ENCODE measurements at regions not wholly inside any gene's neighbourhood (a gene's known extent, or its start where the extent isn't known, plus 50 kb on each side); places are given as distances from the start of the nearest gene placed in this dataset.

DNA sequence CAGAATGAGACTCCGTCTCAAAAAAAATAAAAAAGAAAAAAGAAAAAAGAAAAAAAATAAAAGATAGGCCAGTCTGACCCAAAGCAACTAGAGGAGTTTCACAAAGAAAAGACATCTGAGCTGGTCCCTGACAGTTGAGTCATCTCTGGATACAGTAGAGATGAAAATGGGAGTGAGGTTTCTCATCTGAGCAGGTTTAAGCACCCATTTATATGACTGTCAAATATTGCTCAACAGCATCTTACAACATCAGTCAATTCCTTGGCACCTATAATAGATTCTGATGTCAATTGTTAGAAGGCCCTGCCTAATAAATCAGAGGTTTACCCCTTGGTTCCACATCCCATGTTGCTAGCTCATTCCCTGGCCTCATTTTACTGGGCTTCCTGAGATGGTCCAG is 490.5 kb downstream of the MAGEE1 start:
- DNase-seq (ENCODE audit: low read depth, low spot score) (no peak), FAIRE-seq (no peak)
- no peaks in the 10 kb centered on the region for H4K20me1 ChIP-seq (ENCODE audit: control insufficient read depth, extremely low read depth, insufficient read depth, low read length)
- no peaks in the 10 kb centered on the region for H3K36me3 ChIP-seq (ENCODE audit: control insufficient read depth in 2 of 2, extremely low read depth in 1 of 2, insufficient read depth in 2 of 2, low read length in 2 of 2)
- TF ChIP-seq, protein P1, sequence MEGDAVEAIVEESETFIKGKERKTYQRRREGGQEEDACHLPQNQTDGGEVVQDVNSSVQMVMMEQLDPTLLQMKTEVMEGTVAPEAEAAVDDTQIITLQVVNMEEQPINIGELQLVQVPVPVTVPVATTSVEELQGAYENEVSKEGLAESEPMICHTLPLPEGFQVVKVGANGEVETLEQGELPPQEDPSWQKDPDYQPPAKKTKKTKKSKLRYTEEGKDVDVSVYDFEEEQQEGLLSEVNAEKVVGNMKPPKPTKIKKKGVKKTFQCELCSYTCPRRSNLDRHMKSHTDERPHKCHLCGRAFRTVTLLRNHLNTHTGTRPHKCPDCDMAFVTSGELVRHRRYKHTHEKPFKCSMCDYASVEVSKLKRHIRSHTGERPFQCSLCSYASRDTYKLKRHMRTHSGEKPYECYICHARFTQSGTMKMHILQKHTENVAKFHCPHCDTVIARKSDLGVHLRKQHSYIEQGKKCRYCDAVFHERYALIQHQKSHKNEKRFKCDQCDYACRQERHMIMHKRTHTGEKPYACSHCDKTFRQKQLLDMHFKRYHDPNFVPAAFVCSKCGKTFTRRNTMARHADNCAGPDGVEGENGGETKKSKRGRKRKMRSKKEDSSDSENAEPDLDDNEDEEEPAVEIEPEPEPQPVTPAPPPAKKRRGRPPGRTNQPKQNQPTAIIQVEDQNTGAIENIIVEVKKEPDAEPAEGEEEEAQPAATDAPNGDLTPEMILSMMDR (optimal IDR thresholded peaks at IDR 0.05 in 1 of 3, IDR thresholded peaks at IDR 0.05 in 1 of 3, conservative IDR thresholded peaks at IDR 0.05 in 1 of 3; ENCODE audit: extremely low read depth in 1 of 3, insufficient read depth in 2 of 3, low read length in 3 of 3) = no peak
- TF ChIP-seq EZH2 (IDR thresholded peaks at IDR 0.05; ENCODE audit: low read length) = no peak
- H2AFZ ChIP-seq (ENCODE audit: control insufficient read depth, low read length) = no peak overlapping the region
- H3K27ac ChIP-seq (ENCODE audit: control insufficient read depth, insufficient read depth, low read length) = no peak overlapping the region
- dilution Hi-C loops (cut with MboI; ENCODE audit: extremely low pct_ligation_motif_present, low sequenced_read_pairs) = no loop called here
- no peaks in the 10 kb centered on the region for H3K27me3 ChIP-seq (ENCODE audit: control insufficient read depth, extremely low read depth, insufficient read depth, low read length)
- H3K9me3 ChIP-seq (ENCODE audit: control insufficient read depth, low read depth, low read length) = no peaks in the 10 kb centered on the region
- no peak overlapping the region for H3K4me2 ChIP-seq (ENCODE audit: control insufficient read depth, extremely low read depth, insufficient read depth, low read depth, low read length)
- no peak overlapping the region for H3K4me3 ChIP-seq (ENCODE audit: control insufficient read depth in 2 of 3, extremely low read depth in 1 of 3, insufficient read depth in 2 of 3, low read depth in 1 of 3, low read length in 3 of 3)
- H3K9ac ChIP-seq (ENCODE audit: control insufficient read depth, extremely low read depth, insufficient read depth, low read length) = no peak overlapping the region
- no peaks in the 10 kb centered on the region for H3K79me2 ChIP-seq (ENCODE audit: control insufficient read depth, insufficient read depth, low read length)
- no peaks in the 10 kb centered on the region for H3K9me1 ChIP-seq (ENCODE audit: control insufficient read depth, extremely low read depth, insufficient read depth, low read length)
- no peaks in the 10 kb centered on the region for H3K4me1 ChIP-seq (ENCODE audit: control insufficient read depth, extremely low read depth, insufficient read depth, low read length)

DNA sequence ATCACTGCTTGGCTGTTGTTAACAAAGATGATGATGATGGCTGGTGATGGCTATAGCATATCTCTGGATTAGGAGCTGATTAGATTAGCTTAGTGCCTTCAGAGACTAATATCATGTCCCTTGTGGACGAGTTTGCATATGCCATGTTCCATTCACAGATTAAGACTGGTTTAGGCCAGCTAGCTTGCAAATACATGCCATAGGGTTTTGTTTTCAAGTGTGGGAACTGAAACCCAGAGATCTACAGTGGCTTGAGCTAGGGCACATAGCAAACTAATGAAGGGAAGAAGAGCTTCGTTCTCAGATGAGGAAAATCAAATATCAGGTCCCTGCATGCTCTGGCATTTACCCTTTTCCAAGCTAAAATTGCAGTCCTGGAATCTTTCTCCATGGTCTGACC is 492.3 kb downstream of the MAGEE1 start:
- H3K4me3 ChIP-seq (ENCODE audit: control insufficient read depth in 2 of 3, extremely low read depth in 1 of 3, insufficient read depth in 2 of 3, low read depth in 1 of 3, low read length in 3 of 3) = no peak overlapping the region
- H3K79me2 ChIP-seq (ENCODE audit: control insufficient read depth, insufficient read depth, low read length) = no peaks in the 10 kb centered on the region
- H3K4me1 ChIP-seq (ENCODE audit: control insufficient read depth, extremely low read depth, insufficient read depth, low read length) = no peaks in the 10 kb centered on the region
- DNase-seq (ENCODE audit: low read depth, low spot score) = no peak
- no peak overlapping the region for H3K9ac ChIP-seq (ENCODE audit: control insufficient read depth, extremely low read depth, insufficient read depth, low read length)
- H3K27me3 ChIP-seq (ENCODE audit: control insufficient read depth, extremely low read depth, insufficient read depth, low read length) = no peaks in the 10 kb centered on the region
- TF ChIP-seq EZH2 (IDR thresholded peaks at IDR 0.05; ENCODE audit: low read length) = no peak
- TF ChIP-seq, protein P1 (optimal IDR thresholded peaks at IDR 0.05 in 1 of 3, IDR thresholded peaks at IDR 0.05 in 1 of 3, conservative IDR thresholded peaks at IDR 0.05 in 1 of 3; ENCODE audit: extremely low read depth in 1 of 3, insufficient read depth in 2 of 3, low read length in 3 of 3) = no peak
- no peaks in the 10 kb centered on the region for H3K36me3 ChIP-seq (ENCODE audit: control insufficient read depth in 2 of 2, extremely low read depth in 1 of 2, insufficient read depth in 2 of 2, low read length in 2 of 2)
- no peaks in the 10 kb centered on the region for H4K20me1 ChIP-seq (ENCODE audit: control insufficient read depth, extremely low read depth, insufficient read depth, low read length)
- dilution Hi-C loops (cut with MboI; ENCODE audit: extremely low pct_ligation_motif_present, low sequenced_read_pairs) = no loop called here
- no peaks in the 10 kb centered on the region for H3K9me3 ChIP-seq (ENCODE audit: control insufficient read depth, low read depth, low read length)
- H3K27ac ChIP-seq (ENCODE audit: control insufficient read depth, insufficient read depth, low read length) = no peak overlapping the region
- no peak overlapping the region for H3K4me2 ChIP-seq (ENCODE audit: control insufficient read depth, extremely low read depth, insufficient read depth, low read depth, low read length)
- no peak overlapping the region for H2AFZ ChIP-seq (ENCODE audit: control insufficient read depth, low read length)
- no peak for FAIRE-seq
- no peaks in the 10 kb centered on the region for H3K9me1 ChIP-seq (ENCODE audit: control insufficient read depth, extremely low read depth, insufficient read depth, low read length)
